Smooth muscle cell (in vitro differentiated cells): ENCODE measurements at regions not wholly inside any gene's neighbourhood (a gene's known extent, or its start where the extent isn't known, plus 50 kb on each side); places are given as distances from the start of the nearest gene placed in this dataset.

Experiments used
- DNase-seq: peaks from one replicate; lab custom pipeline; 2025; ENCODE audit not compliant: unreplicated experiment; lab: John Stamatoyannopoulos, UW
- H2AFZ ChIP-seq: fragments of 200-600 bp; sonication (generic); 2 replicates; pipeline ENCODE4 v1.6.0; 2016; ENCODE audit warnings: antibody characterized with exemption, low read depth, mild to moderate bottlenecking
- H3F3A ChIP-seq: fragments of 200-600 bp; sonication (generic); 2 replicates; pipeline ENCODE4 v1.6.0; 2017; ENCODE audit warnings: antibody characterized with exemption, low read depth
- H3K27ac ChIP-seq: fragments of 200-600 bp; sonication (generic); 2 replicates; pipeline ENCODE4 v1.5.1; 2016; ENCODE audit warnings: low read depth, mild to moderate bottlenecking
- H3K27me3 ChIP-seq: fragments of 200-600 bp; sonication (generic); 2 replicates; pipeline ENCODE4 v1.6.1; 2016; ENCODE audit warnings: low read depth, mild to moderate bottlenecking
- H3K36me3 ChIP-seq: fragments of 200-600 bp; sonication (generic); 2 replicates; pipeline ENCODE4 v1.5.1; 2016; ENCODE audit warnings: low read depth
- H3K4me1 ChIP-seq: fragments of 200-600 bp; sonication (generic); 2 replicates; pipeline ENCODE4 v1.5.1; 2016; ENCODE audit warnings: low read depth
- H3K4me2 ChIP-seq: fragments of 200-600 bp; sonication (generic); 2 replicates; pipeline ENCODE4 v1.6.0; 2016; ENCODE audit warnings: mild to moderate bottlenecking
- H3K4me3 ChIP-seq: fragments of 200-600 bp; sonication (generic); 2 replicates; pipeline ENCODE4 v1.5.1; 2016; ENCODE audit warnings: mild to moderate bottlenecking
- H3K79me2 ChIP-seq: fragments of 200-600 bp; sonication (generic); 2 replicates; pipeline ENCODE4 v1.6.0; 2016; ENCODE audit warnings: low read depth, mild to moderate bottlenecking
- H3K9ac ChIP-seq: fragments of 200-600 bp; sonication (generic); 2 replicates; pipeline ENCODE4 v1.6.0; 2016; ENCODE audit warnings: low read depth
- H3K9me3 ChIP-seq: fragments of 200-600 bp; sonication (generic); replicated peaks from 2 replicates; pipeline ENCODE4 v1.5.1; 2016; ENCODE audit warnings: low read depth
- H4K20me1 ChIP-seq: fragments of 200-600 bp; sonication (generic); 2 replicates; pipeline ENCODE4 v1.6.0; 2016; ENCODE audit warnings: low read depth
- WGBS: methylation state at CpG from one replicate; pipeline ENCODE4 v1.1.7; 2016; ENCODE audit warnings: low lambda C conversion rate; 5-methylcytosine and 5-hydroxymethylcytosine counted together
- TF ChIP-seq, protein P1 (sequence below): fragments of 200-600 bp; sonication (generic); IDR thresholded peaks from 2 replicates; pipeline ENCODE4 v1.5.1; 2017; ENCODE audit warnings: borderline replicate concordance, mild to moderate bottlenecking, antibody characterized with exemption; ENCODE audit not compliant: insufficient read depth, poor library complexity, severe bottlenecking

DNA sequence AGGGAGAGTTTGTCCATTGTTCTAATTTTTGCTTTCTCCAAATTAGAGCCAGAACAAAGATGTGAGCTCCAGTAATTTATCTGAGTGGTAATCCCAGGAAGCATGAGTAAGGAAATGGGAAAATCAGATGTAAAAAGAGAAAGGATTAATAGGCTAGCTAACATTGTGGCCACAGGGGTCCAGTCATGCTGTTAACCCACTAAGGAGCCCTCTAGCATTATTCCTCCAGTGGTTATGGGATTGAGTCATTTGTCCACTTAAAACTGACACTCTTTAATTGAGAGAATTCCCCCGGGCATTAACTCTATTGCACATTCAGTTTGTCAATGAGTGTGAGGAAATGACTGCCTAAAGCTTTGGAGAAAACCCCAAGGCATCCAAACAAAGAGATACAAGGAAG is 700.3 kb upstream of the TYRP1 start:
- Histone ChIP-seq H3K27ac (no peak overlapping the region), H2AFZ (peak overlapping the region; percentile 33), H3K4me3 (no peak overlapping the region), H3K4me2 (no peak overlapping the region), H3K9ac (no peak overlapping the region), H3K27me3 (no peaks in the 10 kb centered on the region), H4K20me1 (no peaks in the 10 kb centered on the region), H3K4me1 (peaks cover 16% of the 10 kb centered on the region), H3K36me3 (no peaks in the 10 kb centered on the region), H3F3A (no peaks in the 10 kb centered on the region), H3K9me3 (no peaks in the 10 kb centered on the region), H3K79me2 (no peaks in the 10 kb centered on the region)
- WGBS = 19% methylated on average over 1 of the region's 1 CpG
- TF ChIP-seq, protein P1, sequence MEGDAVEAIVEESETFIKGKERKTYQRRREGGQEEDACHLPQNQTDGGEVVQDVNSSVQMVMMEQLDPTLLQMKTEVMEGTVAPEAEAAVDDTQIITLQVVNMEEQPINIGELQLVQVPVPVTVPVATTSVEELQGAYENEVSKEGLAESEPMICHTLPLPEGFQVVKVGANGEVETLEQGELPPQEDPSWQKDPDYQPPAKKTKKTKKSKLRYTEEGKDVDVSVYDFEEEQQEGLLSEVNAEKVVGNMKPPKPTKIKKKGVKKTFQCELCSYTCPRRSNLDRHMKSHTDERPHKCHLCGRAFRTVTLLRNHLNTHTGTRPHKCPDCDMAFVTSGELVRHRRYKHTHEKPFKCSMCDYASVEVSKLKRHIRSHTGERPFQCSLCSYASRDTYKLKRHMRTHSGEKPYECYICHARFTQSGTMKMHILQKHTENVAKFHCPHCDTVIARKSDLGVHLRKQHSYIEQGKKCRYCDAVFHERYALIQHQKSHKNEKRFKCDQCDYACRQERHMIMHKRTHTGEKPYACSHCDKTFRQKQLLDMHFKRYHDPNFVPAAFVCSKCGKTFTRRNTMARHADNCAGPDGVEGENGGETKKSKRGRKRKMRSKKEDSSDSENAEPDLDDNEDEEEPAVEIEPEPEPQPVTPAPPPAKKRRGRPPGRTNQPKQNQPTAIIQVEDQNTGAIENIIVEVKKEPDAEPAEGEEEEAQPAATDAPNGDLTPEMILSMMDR = no peak
- no peak for DNase-seq

DNA sequence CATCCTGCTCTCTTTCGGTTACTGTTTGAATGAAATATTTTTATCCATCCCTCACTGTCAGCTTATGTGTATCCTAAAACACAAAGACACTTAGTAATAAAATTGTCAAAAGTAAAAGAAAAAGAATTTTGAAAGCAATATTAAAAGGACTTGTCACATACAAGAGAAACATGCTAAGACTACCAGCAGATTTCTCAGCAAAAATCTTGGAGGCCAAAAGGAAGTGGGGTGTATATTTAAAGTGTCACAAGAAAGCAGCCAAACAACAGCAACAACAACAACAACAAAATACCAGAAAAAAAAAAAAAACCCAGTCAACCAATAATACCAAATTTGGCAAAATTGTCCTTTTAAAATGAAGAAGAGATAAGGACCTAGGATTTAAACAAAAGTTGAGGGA is 678.7 kb upstream of the TYRP1 start:
- H2AFZ ChIP-seq = no peak overlapping the region
- no peak overlapping the region for H3K4me3 ChIP-seq
- H3K79me2 ChIP-seq = no peaks in the 10 kb centered on the region
- H3K27ac ChIP-seq = no peak overlapping the region
- WGBS = 97% methylated on average over 1 of the region's 1 CpG
- no peaks in the 10 kb centered on the region for H4K20me1 ChIP-seq
- H3K27me3 ChIP-seq = no peaks in the 10 kb centered on the region
- DNase-seq = no peak
- no peak overlapping the region for H3K9ac ChIP-seq
- H3K4me2 ChIP-seq = no peak overlapping the region
- TF ChIP-seq, protein P1 = no peak
- peaks cover 26% of the 10 kb centered on the region for H3K9me3 ChIP-seq
- no peaks in the 10 kb centered on the region for H3F3A ChIP-seq
- no peaks in the 10 kb centered on the region for H3K36me3 ChIP-seq
- no peaks in the 10 kb centered on the region for H3K4me1 ChIP-seq

GRCh38 chr9:12054235-12054634 is 639.0 kb upstream of the TYRP1 start:
- no peaks in the 10 kb centered on the region for H3K27me3 ChIP-seq
- H3K36me3 ChIP-seq = no peaks in the 10 kb centered on the region
- H2AFZ ChIP-seq = no peak overlapping the region
- H3K9me3 ChIP-seq = no peaks in the 10 kb centered on the region
- H3K4me3 ChIP-seq = no peak overlapping the region
- no peaks in the 10 kb centered on the region for H3F3A ChIP-seq
- WGBS = 48% methylated on average over 8 of the region's 8 CpGs
- no peaks in the 10 kb centered on the region for H3K79me2 ChIP-seq
- H3K4me1 ChIP-seq = no peaks in the 10 kb centered on the region
- H4K20me1 ChIP-seq = no peaks in the 10 kb centered on the region
- H3K27ac ChIP-seq = no peak overlapping the region
- TF ChIP-seq, protein P1 = no peak
- no peak for DNase-seq
- no peak overlapping the region for H3K4me2 ChIP-seq
- no peak overlapping the region for H3K9ac ChIP-seq

- 90% methylated on average over 2 of the region's 2 CpGs for WGBS
- TF ChIP-seq, protein P1 = no peak
- Histone ChIP-seq H3K27me3 (no peaks in the 10 kb centered on the region), H4K20me1 (no peaks in the 10 kb centered on the region), H3K79me2 (no peaks in the 10 kb centered on the region), H2AFZ (no peak overlapping the region), H3K9me3 (no peaks in the 10 kb centered on the region), H3K4me3 (no peak overlapping the region), H3K4me2 (no peak overlapping the region), H3K27ac (no peak overlapping the region), H3K4me1 (no peaks in the 10 kb centered on the region), H3K9ac (no peak overlapping the region), H3F3A (no peaks in the 10 kb centered on the region), H3K36me3 (no peaks in the 10 kb centered on the region)
- no peak for DNase-seq
Measured at GRCh38 chr9:12056874-12057273, 636.3 kb upstream of the TYRP1 start.
